SK-N-SH (cell line): ENCODE measurements at regions not wholly inside any gene's neighbourhood (a gene's known extent, or its start where the extent isn't known, plus 50 kb on each side); places are given as distances from the start of the nearest gene placed in this dataset.

Experiments used
- CTCF ChIA-PET: fragments of 300-600, 350-600 bp; formaldehyde crosslinking; extraction: SDS; loops from one replicate; lab custom pipeline; 2021; lab: Yijun Ruan, JAX
- POLR2A ChIA-PET: fragments of 350-600 bp; sonication (Branson Sonifier 250); formaldehyde crosslinking; extraction: SDS; loops from one replicate; lab custom pipeline; 2020; ENCODE audit warnings: antibody characterized with exemption, inconsistent platforms; lab: Yijun Ruan, JAX
- DNase-seq: peaks from one replicate; pipeline ENCODE4 v3.0.0; 2012
- H2AFZ ChIP-seq: fragments of 200-600 bp; sonication (generic); 2 replicates; pipeline ENCODE4 v1.8.1; 2016; ENCODE audit warnings: antibody characterized with exemption, mild to moderate bottlenecking, low read depth
- H3F3A ChIP-seq: fragments of 200-600 bp; sonication (generic); replicated peaks from 2 replicates; pipeline ENCODE3; 2016; ENCODE audit warnings: antibody characterized with exemption, mild to moderate bottlenecking; ENCODE audit not compliant: insufficient read depth
- H3K27ac ChIP-seq, 2 experiments: fragments of 200-500 bp in 1 of 2; fragments of 200-600 bp in 1 of 2; sonication (Bioruptor generic) in 1 of 2; sonication (generic), shearing (Covaris generic) in 1 of 2; 2 replicates each; pipeline versions ENCODE4 v1.5.1 to v1.6.1; 2014 to 2016; ENCODE audit warnings: low read depth in 2 of 2, inconsistent platforms in 1 of 2, low read length in 1 of 2, mild to moderate bottlenecking in 1 of 2, mixed read lengths in 1 of 2
- H3K27me3 ChIP-seq: fragments of 200-600 bp; sonication (generic), shearing (Covaris generic); 2 replicates; pipeline ENCODE4 v1.6.1; 2016; ENCODE audit warnings: mixed run types; ENCODE audit not compliant: insufficient read depth
- H3K36me3 ChIP-seq, 2 experiments: fragments of 200-500 bp in 1 of 2; fragments of 200-600 bp in 1 of 2; sonication (Bioruptor generic) in 1 of 2; sonication (generic) in 1 of 2; replicated peaks in 1 of 2; 2 replicates each; pipeline versions ENCODE3 to v1.5.1; 2014 to 2016; ENCODE audit warnings: low read length in 1 of 2, mild to moderate bottlenecking in 1 of 2; ENCODE audit not compliant: insufficient read depth in 2 of 2, control insufficient read depth in 1 of 2
- H3K4me1 ChIP-seq, 2 experiments: fragments of 200-500 bp in 1 of 2; fragments of 200-600 bp in 1 of 2; sonication (Bioruptor generic) in 1 of 2; sonication (generic), shearing (Covaris generic) in 1 of 2; 2 replicates each; pipeline versions ENCODE4 v1.5.1 to v1.6.1; 2014 to 2016; ENCODE audit warnings: low read depth in 1 of 2, low read length in 1 of 2, mixed run types in 1 of 2; ENCODE audit not compliant: insufficient read depth in 2 of 2, control insufficient read depth in 1 of 2
- H3K4me2 ChIP-seq: fragments of 200-600 bp; sonication (generic), shearing (Covaris generic); 2 replicates; pipeline ENCODE4 v1.6.1; 2017; ENCODE audit warnings: mixed run types
- H3K4me3 ChIP-seq, 2 experiments: fragments of 200-500 bp in 1 of 2; fragments of 200-600 bp in 1 of 2; sonication (Bioruptor generic) in 1 of 2; sonication (generic), shearing (Covaris generic) in 1 of 2; 2 replicates each; pipeline versions ENCODE4 v1.5.1 to v1.8.1; 2014 to 2016; ENCODE audit warnings: low read depth in 2 of 2, inconsistent platforms in 1 of 2, low read length in 1 of 2, mild to moderate bottlenecking in 1 of 2, mixed read lengths in 1 of 2, moderate library complexity in 1 of 2
- H3K79me2 ChIP-seq: fragments of 200-600 bp; sonication (generic); 2 replicates; pipeline ENCODE4 v1.8.1; 2017; ENCODE audit warnings: mild to moderate bottlenecking; ENCODE audit not compliant: insufficient read depth
- H3K9ac ChIP-seq: fragments of 200-600 bp; sonication (generic); 2 replicates; pipeline ENCODE4 v1.6.1; 2017; ENCODE audit warnings: mixed run types
- H3K9me2 ChIP-seq: fragments of 200-600 bp; sonication (generic); 2 replicates; pipeline ENCODE4 v1.6.1; 2017; ENCODE audit warnings: mixed run types
- H3K9me3 ChIP-seq: fragments of 200-600 bp; sonication (generic); 2 replicates; pipeline ENCODE4 v1.6.1; 2017; ENCODE audit warnings: mixed run types, mild to moderate bottlenecking, moderate library complexity
- H4K20me1 ChIP-seq: fragments of 200-600 bp; sonication (generic); 2 replicates; pipeline ENCODE4 v1.6.1; 2017; ENCODE audit warnings: mild to moderate bottlenecking, mixed run types; ENCODE audit not compliant: insufficient read depth
- EP300 ChIP-seq, 2 experiments: IDR thresholded peaks; 2 replicates each; pipeline versions ENCODE4 v1.4.0 to v1.6.1; 2012; ENCODE audit warnings: borderline replicate concordance in 1 of 2, low read depth in 1 of 2, low read length in 1 of 2
- EZH2phosphoT487 ChIP-seq: fragments of 200-600 bp; sonication (generic); IDR thresholded peaks from 2 replicates; pipeline ENCODE4 v1.6.1; 2017; ENCODE audit warnings: low read depth, mixed run types, mild to moderate bottlenecking, antibody characterized with exemption, moderate library complexity, borderline replicate concordance
- FOSL2 ChIP-seq: IDR thresholded peaks from 2 replicates; pipeline ENCODE4 v1.4.0; 2012; ENCODE audit warnings: low read depth, mild to moderate bottlenecking, moderate library complexity, borderline replicate concordance
- GATA2 ChIP-seq: sonication (generic); formaldehyde crosslinking; IDR thresholded peaks from 2 replicates; pipeline ENCODE4 v1.5.0; 2020; ENCODE audit warnings: mild to moderate bottlenecking, missing genetic modification reagents
- NRF1 ChIP-seq: IDR thresholded peaks from 2 replicates; pipeline ENCODE4 v1.6.1; 2012; ENCODE audit warnings: low read depth, mild to moderate bottlenecking, low read length
- RAD21 ChIP-seq: IDR thresholded peaks from 2 replicates; pipeline ENCODE4 v1.6.1; 2012; ENCODE audit warnings: mild to moderate bottlenecking, low read length
- RCOR1 ChIP-seq: fragments of 150-350 bp; IDR thresholded peaks from 2 replicates; pipeline ENCODE4 v1.6.1; 2017; ENCODE audit warnings: antibody characterized with exemption, low read length
- RFX5 ChIP-seq: IDR thresholded peaks from 2 replicates; pipeline ENCODE4 v1.6.1; 2012; ENCODE audit warnings: mild to moderate bottlenecking, improper control_type of control experiment, low read length
- RXRA ChIP-seq: IDR thresholded peaks from 2 replicates; pipeline ENCODE4 v1.4.0; 2012; ENCODE audit warnings: low read depth, mild to moderate bottlenecking, borderline replicate concordance
- SIN3A ChIP-seq: IDR thresholded peaks from 2 replicates; pipeline ENCODE4 v1.6.1; 2012; ENCODE audit warnings: low read depth, mild to moderate bottlenecking, low read length, moderate library complexity, borderline replicate concordance
- TCF12 ChIP-seq: IDR thresholded peaks from 2 replicates; pipeline ENCODE4 v1.4.0; 2012
- TEAD4 ChIP-seq: IDR thresholded peaks from 2 replicates; pipeline ENCODE4 v1.4.0; 2012; ENCODE audit warnings: mild to moderate bottlenecking, borderline replicate concordance; ENCODE audit not compliant: insufficient read depth
- YY1 ChIP-seq: IDR thresholded peaks from 2 replicates; pipeline ENCODE4 v1.4.0; 2012; ENCODE audit warnings: low read depth, mild to moderate bottlenecking
- TF ChIP-seq, protein P1 (sequence below): IDR thresholded peaks from 2 replicates; pipeline ENCODE4 v1.4.0; 2012; ENCODE audit warnings: low read depth
- TF ChIP-seq, protein P2 (sequence below): IDR thresholded peaks from 2 replicates; pipeline ENCODE4; 2012
- TF ChIP-seq, protein P3 (sequence below): IDR thresholded peaks from 2 replicates; pipeline ENCODE4 v1.4.0; 2012; ENCODE audit warnings: low read depth, borderline replicate concordance
- TF ChIP-seq, protein P4 (sequence below): fragments of 200-600 bp; sonication (generic); IDR thresholded peaks from 2 replicates; pipeline ENCODE4 v1.6.1; 2017; ENCODE audit warnings: antibody characterized with exemption, mild to moderate bottlenecking, moderate library complexity

DNA sequence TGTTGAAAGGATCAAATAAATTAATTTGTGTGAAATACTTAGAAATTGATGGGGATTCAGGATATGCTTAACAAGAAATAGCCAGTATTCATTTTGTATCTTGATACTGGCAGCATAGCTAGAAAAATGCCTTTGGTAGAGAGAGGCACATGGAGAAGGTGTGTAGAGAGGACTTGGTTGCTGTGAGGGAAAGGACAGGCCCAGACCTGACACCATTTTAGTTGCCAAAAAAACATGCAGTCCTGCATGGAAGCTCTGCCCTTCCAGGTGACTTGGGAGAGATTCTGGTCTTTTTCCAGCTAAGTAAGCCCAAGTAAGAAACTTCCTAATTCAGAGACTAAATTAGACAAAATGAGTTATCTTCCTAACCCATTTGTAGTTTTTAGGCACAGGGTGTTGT is 335.0 kb downstream of the RFC3 start:
- Histone ChIP-seq H2AFZ (no peak overlapping the region; the same call in 1 of the 2 replicates), H3K4me2 (no peak overlapping the region), H3K27me3 (no peaks in the 10 kb centered on the region), H3K9me2 (no peaks in the 10 kb centered on the region), H3K79me2 (no peaks in the 10 kb centered on the region), H4K20me1 (no peaks in the 10 kb centered on the region), H3K27ac (peak overlapping the region in 1 of 2 experiments; percentile 39; a peak in 2 of 4 replicates), H3K4me3 (no peak overlapping the region), H3F3A (peaks cover 27% of the 10 kb centered on the region), H3K9me3 (no peaks in the 10 kb centered on the region), H3K9ac (no peak overlapping the region), H3K4me1 (peaks cover 17 to 28% of the 10 kb centered on the region in 2 experiments), H3K36me3 (no peaks in the 10 kb centered on the region)
- TF ChIP-seq TCF12 (no peak), RFX5 (no peak), EZH2phosphoT487 (no peak), RAD21 (no peak), SIN3A (no peak), YY1 (no peak), FOSL2 (no peak), RXRA (no peak), RCOR1 (no peak), EP300 (IDR thresholded peaks at IDR 0.05; ENCODE audit: borderline replicate concordance in 1 of 2, low read depth in 1 of 2, low read length in 1 of 2) (no peak), TEAD4 (no peak), NRF1 (no peak), GATA2 (CRISPR knock-in tag) (no peak)
- TF ChIP-seq, protein P1, sequence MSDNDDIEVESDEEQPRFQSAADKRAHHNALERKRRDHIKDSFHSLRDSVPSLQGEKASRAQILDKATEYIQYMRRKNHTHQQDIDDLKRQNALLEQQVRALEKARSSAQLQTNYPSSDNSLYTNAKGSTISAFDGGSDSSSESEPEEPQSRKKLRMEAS, result no peak
- TF ChIP-seq, protein P2, sequence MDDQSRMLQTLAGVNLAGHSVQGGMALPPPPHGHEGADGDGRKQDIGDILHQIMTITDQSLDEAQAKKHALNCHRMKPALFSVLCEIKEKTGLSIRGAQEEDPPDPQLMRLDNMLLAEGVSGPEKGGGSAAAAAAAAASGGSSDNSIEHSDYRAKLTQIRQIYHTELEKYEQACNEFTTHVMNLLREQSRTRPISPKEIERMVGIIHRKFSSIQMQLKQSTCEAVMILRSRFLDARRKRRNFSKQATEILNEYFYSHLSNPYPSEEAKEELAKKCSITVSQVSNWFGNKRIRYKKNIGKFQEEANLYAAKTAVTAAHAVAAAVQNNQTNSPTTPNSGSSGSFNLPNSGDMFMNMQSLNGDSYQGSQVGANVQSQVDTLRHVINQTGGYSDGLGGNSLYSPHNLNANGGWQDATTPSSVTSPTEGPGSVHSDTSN, result no peak
- TF ChIP-seq, protein P3, sequence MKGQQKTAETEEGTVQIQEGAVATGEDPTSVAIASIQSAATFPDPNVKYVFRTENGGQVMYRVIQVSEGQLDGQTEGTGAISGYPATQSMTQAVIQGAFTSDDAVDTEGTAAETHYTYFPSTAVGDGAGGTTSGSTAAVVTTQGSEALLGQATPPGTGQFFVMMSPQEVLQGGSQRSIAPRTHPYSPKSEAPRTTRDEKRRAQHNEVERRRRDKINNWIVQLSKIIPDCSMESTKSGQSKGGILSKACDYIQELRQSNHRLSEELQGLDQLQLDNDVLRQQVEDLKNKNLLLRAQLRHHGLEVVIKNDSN, result no peak
- TF ChIP-seq, protein P4, sequence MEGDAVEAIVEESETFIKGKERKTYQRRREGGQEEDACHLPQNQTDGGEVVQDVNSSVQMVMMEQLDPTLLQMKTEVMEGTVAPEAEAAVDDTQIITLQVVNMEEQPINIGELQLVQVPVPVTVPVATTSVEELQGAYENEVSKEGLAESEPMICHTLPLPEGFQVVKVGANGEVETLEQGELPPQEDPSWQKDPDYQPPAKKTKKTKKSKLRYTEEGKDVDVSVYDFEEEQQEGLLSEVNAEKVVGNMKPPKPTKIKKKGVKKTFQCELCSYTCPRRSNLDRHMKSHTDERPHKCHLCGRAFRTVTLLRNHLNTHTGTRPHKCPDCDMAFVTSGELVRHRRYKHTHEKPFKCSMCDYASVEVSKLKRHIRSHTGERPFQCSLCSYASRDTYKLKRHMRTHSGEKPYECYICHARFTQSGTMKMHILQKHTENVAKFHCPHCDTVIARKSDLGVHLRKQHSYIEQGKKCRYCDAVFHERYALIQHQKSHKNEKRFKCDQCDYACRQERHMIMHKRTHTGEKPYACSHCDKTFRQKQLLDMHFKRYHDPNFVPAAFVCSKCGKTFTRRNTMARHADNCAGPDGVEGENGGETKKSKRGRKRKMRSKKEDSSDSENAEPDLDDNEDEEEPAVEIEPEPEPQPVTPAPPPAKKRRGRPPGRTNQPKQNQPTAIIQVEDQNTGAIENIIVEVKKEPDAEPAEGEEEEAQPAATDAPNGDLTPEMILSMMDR, result no peak
- DNase-seq, result no peak
- ChIA-PET POLR2A (no interaction called here), CTCF (no interaction called here)
